HG02852 (cell line): ENCODE measurements at regions not wholly inside any gene's neighbourhood (a gene's known extent, or its start where the extent isn't known, plus 50 kb on each side); places are given as distances from the start of the nearest gene placed in this dataset.
A peak's percentile ranks its signal among the peaks of the same experiment; 100 is the strongest.

Experiments
- ATAC-seq: cut with Tn5 transposase; IDR thresholded peaks from one replicate; pipeline ENCODE4 v1.9.1; 2021; ENCODE audit warnings: mild to moderate bottlenecking, moderate library complexity; ENCODE audit not compliant: unreplicated experiment

DNA sequence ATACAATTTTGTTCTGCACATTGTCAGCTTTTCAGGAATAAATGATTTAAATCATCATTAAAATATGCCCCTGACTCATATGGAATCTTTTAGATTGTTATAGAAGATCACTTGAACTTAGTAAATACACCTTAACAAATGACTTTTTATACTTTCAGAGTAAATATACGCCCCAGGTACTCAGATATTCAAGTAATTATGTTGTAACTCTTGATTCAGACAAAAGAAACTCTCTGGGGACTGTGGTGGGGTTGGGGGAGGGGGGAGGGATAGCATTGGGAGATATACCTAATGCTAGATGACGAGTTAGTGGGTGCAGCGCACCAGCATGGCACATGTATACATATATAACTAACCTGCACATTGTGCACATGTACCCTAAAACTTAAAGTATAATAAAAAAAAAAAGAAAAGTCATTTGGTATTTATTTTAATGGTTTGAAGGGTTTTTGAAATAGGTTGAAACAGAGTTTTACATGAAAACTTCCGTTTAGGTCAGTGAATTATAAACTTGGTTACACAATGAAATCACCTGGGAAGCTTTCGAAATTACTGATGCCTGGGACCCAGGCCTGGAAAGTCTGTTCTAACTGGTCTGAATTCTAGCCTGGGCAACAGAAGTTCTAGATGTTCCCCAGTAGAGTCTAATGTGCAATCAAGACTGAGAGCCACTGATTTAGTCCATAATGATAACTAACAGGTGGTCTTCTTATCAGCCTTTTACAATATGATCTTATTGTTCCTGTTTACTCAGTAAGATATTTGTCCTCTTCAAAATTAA lies 320.5 kb upstream of the NR5A2 start:
- ATAC-seq: no peak

DNA sequence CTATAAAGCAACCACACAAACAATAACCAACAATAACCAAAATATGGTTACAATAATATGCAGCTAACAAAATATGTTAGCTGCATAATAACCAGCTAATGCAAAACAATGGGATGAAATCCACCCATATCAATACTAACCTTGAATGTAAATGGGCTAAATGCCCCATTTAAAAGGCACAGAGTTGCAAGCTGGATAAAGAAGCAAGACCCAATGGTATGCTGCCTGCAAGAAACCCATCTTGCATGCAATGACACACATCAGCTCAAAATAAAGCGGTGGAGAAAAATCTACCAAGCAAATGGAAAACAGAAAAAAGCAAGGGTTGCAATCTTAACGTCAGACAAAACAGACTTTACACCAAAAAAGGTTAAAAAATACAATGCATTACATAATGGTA lies 316.5 kb upstream of the NR5A2 start:
- no peak for ATAC-seq

DNA sequence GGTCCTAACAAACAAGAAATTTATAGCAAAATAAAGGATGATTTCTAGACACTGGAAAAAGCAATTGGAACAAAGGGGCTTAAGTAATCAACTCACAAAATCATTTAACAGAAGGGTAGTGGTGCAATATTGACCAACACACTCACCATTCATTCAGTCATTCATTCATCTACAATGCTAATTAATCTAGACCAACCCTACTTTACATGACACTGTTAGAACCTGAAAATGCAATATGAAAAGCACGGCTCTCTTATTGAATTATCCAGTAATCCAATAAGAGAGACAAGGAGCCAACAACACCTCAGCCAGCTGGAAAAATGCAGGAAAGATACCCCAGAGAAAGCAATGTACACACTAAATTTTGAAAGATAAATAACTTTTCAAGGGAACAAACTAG lies 310.8 kb upstream of the NR5A2 start:
- no peak for ATAC-seq

DNA sequence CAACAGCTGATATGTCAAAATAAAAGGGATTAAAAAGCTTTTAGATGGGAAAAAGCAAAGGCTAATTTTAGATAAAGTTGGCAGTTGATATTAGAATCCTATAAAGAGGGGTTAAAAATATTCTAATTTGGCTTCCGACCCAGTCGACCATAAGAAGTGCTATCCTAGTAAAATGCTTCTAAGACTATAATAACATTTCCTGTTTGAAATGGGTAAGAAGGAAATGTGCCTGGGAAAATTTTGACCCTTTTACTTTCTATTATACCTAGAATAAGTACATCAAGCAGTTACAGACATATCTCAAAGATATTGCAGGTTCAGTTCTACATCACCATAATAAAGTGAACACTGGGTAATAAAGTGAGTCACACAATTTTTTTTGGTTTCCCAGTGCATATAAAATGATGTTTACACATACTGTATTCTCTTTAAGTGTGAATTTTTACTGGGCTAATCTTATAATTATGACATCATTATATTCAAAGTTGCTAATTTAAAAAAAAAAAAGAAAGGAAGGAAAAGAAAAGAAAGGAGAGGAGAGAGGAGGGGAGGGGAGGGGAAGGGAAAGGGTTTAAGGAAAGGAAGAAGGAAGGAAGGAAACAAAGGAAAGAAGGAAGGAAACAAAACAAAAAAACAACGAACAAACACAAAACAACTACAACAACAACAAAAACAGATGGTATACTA lies 308.2 kb upstream of the NR5A2 start:
- no peak for ATAC-seq

DNA sequence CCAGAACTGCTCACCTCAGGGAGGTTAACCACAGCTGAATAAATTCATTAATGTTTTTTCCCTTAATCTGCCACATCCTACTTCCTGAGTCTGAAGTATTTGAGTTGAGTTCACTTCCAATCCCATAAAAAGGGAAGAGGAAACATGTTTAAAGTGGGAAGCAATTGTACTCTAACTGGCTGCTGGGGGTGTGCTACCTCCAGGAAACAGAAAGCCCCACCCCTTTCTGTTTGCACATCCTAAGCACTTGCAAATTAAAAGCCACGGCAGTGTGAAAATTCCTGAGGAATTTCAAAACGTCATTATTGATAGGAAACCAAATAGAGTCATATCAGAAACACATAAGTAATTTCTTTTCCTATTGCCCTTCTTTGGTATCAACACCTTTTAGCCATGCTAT lies 307.0 kb upstream of the NR5A2 start:
- ATAC-seq: no peak

DNA sequence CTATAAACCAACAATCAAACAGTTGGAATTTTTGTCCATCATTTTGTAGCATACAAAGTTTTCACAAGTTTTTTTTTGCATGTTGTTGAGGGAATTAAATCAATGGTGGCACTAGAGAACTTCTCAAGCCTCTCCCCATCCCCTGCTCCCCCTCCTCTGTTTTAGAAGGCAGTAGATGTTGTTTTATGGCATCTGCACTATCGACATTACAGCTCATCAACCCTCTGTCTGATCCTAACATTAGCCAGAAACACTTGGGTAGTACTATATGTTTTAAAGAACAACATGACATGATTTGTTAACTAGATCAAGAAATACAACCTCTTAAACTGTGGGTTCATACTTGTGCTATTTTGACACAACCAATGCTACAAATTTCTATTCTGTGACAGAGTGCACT lies 306.5 kb upstream of the NR5A2 start:
- no peak for ATAC-seq

DNA sequence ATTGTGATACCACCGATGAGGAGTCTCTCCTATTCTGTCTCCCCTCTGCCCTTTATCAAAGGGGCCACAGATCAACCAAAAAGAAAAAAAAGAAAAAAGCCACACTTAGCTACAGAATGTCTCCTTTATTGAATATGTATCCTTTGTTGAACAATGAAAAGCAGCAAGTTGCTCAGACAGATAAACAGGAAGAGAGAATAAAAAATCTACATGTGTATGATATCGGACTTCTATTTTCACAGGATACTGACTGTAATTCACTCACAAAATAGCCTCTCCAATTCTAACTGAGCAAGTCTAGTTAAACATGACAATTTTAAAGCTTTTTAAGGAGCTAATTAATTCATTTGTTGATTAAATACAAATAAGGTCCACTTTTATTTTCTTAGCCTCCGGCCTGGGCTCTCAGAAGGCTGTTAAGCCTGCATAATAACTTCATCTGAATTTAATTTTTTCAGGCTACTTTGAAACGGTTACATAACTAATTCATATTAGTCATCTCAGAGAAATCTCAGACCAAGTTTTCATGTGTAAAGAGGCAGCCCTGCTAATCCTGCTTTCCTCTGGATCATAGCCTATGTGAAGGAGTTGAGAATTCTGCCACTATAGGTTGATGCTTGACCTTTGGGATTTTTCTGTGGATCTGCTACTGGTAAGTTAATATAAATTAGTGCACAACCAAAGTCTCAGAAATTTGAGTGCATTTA lies 304.1 kb upstream of the NR5A2 start:
- ATAC-seq: no peak

DNA sequence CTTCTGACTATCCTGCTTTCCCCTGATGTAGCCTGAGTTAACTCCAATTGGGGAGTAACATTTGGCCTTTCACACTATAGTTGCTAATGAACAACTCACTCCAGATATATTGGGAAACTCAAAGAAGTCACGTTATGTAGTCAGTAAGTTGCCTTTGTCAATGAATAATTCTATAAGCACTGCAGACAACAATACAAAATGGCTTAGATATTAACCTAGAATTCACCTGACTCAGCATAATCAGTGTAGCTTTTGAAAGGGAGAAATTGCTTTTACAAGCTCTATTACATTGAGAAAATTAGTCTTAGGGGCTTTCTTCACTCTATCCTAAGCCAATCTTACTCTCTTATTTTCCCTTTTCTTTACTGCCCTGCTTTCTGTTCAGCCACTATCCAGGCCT lies 303.5 kb upstream of the NR5A2 start:
- no peak for ATAC-seq

DNA sequence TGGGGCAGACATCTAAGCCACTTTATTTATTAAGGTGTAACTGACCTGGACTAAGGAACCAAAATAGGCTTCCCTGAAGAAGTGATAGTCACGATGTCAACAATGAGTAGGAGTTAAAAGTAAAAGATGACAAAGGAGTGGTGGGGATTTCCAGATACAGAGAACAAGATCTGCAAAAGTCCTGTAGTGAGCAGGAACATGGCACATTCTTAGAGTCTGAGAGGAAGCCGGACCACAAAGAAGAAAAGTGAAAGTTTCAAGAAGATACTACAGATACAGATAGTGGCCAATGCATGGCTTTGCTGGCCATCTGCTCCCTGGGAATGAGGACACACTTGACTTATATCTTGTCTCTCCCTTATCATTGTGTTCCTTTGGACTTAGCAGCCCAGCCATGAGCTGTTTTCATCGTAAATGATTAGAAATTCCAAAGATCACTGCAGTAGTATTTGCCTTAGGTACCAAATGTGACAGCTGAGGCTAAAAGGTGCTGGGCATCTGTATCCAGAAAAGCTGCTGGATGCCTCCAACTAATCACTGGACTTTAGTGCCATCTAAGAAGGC lies 302.4 kb upstream of the NR5A2 start:
- ATAC-seq: peak; percentile 93

DNA sequence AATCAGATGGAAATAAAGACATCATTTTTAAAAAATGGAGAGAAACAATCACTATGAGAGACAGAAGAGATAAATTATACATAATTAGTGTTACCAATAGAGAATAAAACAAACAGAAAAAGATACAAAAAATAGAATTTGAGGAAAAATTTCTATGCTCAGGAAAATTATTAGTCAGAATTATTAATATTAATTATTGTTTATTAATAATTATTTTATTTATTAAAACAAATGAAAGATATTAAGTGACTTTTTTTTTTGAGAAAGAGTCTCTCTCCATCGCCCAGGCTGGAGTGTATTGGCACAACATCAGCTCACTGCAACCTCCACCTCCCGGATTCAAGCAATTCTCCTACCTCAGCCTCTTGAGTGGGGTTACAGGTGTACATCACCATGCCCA lies 299.8 kb upstream of the NR5A2 start:
- ATAC-seq: no peak

DNA sequence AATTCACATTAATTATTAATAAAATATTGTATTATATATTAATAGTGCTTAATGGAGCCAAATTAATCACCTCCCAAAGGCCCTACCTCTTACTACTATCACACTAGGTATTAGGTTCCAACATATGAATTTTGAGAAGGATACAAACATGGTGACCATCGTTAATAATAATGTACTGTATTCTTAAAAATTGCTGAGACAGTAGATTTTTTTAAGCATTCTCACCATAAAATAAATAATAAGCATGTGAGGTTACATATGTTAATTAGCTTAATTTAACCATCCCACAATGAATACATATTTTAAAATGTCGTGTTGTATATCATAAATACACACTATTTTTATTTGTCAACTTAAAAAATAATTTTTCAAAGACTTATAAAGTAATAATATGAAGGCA lies 299.2 kb upstream of the NR5A2 start:
- ATAC-seq: no peak

DNA sequence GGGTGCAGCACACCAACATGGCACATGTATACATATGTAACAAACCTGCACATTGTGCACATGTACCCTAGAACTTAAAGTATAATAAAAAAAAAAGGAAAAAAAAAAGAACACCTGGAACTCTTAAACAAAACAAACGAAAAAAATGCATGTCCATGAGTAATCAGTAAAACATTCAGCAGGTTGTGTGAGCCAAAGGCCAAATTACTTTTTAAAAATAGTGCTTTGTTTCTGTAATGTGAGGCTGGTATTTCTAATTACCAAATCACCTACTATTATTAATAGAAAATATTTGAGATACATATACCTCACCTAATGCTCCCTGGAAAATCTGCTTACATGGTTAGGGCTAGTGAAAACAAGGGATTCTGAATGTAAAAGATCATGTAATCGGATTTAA lies 294.4 kb upstream of the NR5A2 start:
- no peak for ATAC-seq

DNA sequence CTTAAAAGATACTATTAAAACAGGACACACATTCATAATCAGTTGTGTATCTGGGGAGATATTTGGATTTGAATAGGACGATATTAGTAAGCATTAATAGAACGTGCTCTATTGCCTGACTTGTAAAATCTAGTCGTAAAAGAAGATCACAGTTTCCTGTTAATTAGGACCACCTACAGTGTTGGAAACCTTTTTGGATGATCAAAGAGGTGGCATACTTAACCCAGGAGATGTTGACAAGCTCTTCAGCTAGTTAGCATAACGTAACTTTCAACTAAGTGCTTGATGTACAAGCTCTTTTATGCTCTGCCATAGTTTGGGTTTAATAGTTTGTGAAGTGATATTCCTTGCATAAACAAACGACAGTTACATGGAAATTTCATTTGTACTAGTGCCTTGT lies 293.3 kb upstream of the NR5A2 start:
- ATAC-seq: no peak

DNA sequence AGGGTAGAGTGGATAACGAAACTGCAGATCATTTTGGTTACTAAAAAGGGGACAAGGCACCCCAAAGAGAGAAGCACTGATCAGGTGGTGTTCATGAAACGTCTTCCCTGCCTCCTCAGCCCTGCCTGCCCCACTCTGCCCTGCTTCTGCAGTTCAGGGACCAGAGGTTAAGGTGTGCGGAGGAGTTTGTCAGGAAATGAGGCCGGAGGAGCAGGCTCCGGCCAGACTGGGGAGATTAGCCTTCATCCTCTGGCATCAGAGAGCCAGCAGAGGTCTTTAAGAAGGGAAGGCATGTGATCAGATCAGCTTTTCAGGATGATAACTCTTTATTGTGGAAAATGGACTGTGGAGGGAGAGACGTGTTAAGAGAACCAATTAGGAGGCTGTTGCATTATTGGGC lies 291.9 kb upstream of the NR5A2 start:
- no peak for ATAC-seq

DNA sequence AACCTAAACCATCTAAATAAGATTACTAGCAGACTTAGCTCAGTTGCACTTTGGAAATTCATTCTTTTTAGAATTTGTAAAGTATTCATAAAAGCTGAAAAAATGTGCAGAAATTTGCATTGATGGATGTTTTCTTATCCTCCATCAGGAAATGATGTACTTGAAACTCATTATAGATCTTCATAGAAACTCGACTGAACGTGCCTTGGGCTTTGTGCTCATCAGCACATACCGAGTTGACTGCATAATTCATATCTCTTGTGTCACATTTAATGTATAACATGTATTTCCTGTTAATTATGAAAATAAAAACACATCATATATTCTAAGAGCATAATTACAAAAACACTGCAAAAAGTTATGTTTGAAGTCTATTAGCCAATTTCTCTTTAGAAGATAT lies 290.9 kb upstream of the NR5A2 start:
- ATAC-seq: no peak

DNA sequence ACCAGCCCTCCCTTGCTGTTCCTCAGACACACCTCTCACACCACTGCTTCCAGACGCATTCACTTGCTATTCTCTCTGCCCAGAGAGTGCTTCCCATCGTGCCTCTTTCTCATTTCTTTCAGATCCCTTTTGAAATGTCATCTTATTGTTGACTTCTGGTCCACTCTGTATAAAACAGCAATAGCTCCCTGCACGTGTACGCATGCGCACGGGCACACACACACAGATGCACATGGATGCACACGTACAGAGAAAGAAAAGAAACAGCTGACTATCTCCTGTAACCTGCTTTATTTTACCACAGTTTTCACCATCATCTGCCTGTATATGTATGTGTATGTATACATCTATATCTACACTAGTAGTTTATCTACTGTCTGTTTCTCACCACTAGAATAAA lies 285.9 kb upstream of the NR5A2 start:
- no peak for ATAC-seq

DNA sequence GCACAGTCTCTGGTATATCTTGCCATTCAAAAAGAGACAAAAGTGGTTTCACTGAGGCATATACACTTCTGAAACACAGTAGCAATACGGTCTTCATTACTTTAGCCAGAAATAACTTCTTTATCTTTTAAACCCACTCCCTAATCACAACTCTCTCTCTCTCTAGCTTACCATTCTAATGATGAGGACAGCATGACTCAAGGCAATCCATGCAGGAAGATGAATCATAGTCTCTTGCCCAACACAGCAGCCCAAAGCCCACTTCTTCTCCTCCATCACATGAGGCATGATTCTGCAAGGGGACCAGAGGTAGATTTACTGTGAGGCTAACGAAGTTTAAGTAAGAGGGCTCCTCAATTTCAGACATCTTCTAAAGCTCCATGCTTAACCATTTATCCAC lies 285.0 kb upstream of the NR5A2 start:
- ATAC-seq: no peak

DNA sequence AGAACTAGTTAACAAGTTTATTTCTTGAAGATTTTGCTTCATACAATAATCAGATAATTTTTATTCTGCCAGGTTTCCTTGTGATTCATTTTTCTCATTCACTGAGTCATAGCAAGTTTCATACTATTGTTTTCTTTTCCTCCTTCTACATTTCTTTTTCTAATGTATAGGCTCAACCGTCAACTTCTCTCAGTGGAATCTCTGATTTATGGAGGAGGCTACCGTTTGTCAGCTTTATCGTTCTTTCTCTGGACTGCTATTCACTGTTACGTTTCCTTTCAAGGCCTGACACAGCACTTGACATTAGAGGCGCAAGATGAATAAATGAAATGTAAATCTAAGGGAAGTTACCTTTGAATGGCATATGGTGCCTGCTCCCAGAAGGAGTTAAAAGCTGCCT lies 284.3 kb upstream of the NR5A2 start:
- no peak for ATAC-seq

DNA sequence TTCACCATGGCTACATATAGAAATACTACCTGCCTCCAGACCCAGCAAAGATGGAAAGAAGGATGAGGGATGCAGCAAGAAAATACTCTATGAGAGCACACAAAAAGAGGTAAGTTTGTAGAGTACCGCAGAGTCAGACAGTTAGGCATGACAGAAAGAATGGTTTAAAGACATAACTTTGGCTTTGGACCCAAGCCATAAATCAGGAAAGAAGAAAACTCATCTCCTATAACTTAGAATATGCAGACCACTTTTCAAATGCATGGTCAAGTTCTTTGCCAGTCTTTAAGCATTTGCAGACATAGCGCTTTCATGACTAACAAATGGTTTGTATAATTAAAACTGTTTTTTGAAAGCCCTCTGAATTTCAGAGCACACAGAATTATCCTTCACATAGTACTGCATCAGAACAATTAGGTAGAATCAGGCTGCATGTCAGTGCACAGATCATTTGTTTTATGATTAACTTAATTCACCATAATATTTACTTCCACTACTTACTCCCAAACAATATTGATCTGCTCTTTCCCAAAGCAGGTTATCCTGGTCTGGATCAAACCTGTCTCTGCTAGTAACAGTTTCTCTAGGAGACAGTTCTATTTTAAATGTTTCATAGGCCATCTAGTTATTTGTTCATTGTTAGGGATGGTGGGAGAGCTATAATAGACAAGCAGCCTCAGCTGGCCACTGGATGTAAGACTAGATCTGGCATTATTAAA lies 280.7 kb upstream of the NR5A2 start:
- no peak for ATAC-seq

DNA sequence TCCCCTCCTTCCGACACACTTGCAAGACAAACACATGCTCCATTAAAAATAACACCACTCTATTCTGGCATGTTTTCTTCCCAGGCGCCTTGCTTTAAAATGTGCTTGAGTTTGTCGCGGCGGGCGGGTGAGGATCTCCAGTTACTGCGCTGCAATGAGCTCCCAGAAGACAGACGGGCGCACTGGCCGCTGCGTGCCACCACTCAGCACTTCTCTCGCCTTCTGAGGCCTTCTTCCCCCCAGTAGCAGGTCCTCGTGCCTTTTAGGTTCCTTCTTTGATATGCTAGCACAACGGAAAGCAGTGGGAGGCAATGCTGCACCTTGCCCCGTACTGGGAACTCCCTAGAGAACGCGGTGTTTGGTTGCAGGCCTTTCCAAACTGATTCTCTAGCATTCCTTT lies 279.5 kb upstream of the NR5A2 start:
- ATAC-seq: no peak

DNA sequence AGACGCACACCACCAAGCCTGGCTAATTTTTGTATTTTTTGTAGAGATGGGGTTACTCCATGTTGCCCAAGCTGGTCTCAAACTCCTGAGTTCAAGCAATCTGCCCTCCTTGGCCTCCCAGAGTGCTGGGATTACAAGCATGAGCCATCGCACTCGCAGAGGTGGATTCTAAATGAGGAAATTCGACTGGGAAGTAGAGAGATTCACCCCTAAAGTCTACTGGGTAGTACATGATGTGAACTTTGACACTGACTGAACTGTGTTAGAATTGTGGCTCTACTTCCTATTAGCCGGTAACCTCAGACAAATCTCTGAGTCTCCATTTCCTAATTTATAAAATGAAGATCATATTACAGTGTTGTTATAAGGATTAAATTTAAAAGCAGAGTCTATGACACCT lies 276.0 kb upstream of the NR5A2 start:
- no peak for ATAC-seq
